Activated CD4-positive, alpha-beta memory T cell treated with anti-CD3 and anti-CD28 coated beads for 36 hours (primary cell): ENCODE measurements at regions not wholly inside any gene's neighbourhood (a gene's known extent, or its start where the extent isn't known, plus 50 kb on each side); places are given as distances from the start of the nearest gene placed in this dataset.
"Not testable (repeated sequence)": the region's sequence is repeated elsewhere in the genome, so short reads cannot be mapped to it uniquely, and the experiment has no call there.

Experiments
- CTCF ChIA-PET: fragments of 350-600 bp; sonication (Branson Sonifier 250); formaldehyde crosslinking; loops from one replicate; lab custom pipeline; 2021; ENCODE audit warnings: antibody characterized with exemption, inconsistent platforms; lab: Charles Lee
- POLR2A ChIA-PET: fragments of 350-600 bp; sonication (Branson Sonifier 250); formaldehyde crosslinking; loops from one replicate; lab custom pipeline; 2021; ENCODE audit warnings: antibody characterized with exemption; lab: Charles Lee
- DNase-seq: peaks from one replicate; pipeline ENCODE4 v3.0.0-alpha.2; 2020
- H3K27ac Mint-ChIP-seq: one replicate; pipeline ENCODE4 v1.8.0; 2021; ENCODE audit warnings: mixed read lengths
- H3K27me3 Mint-ChIP-seq: one replicate; pipeline ENCODE4 v1.8.0; 2021; ENCODE audit warnings: mixed read lengths
- H3K36me3 Mint-ChIP-seq: one replicate; pipeline ENCODE4 v1.8.0; 2021; ENCODE audit warnings: mixed read lengths
- H3K4me1 Mint-ChIP-seq: one replicate; pipeline ENCODE4 v1.8.0; 2021; ENCODE audit warnings: low read depth, mixed read lengths
- H3K4me3 Mint-ChIP-seq: one replicate; pipeline ENCODE4 v1.8.0; 2021; ENCODE audit warnings: mild to moderate bottlenecking, mixed read lengths
- H3K9me3 Mint-ChIP-seq: one replicate; pipeline ENCODE4 v1.8.0; 2021; ENCODE audit warnings: mixed read lengths
- intact Hi-C: fragments of 100-400 bp; cut with micrococcal nuclease; formaldehyde crosslinking; loops from one replicate; pipeline ENCODE4 v1.15.1; 2023

GRCh38 chr10:2197663-2198062 is 460.3 kb upstream of the ADARB2 start:
- POLR2A ChIA-PET: no interaction called here
- Mint-ChIP-seq H3K36me3 (peaks cover 3% of the 10 kb centered on the region), H3K27ac (no peak overlapping the region), H3K4me3 (no peak overlapping the region), H3K27me3 (no peaks in the 10 kb centered on the region), H3K9me3 (peaks cover 12% of the 10 kb centered on the region), H3K4me1 (no peaks in the 10 kb centered on the region)
- intact Hi-C loops: no loop called here
- DNase-seq: no peak
- CTCF ChIA-PET: no interaction called here

- ChIA-PET POLR2A (no interaction called here), CTCF (no interaction called here)
- H3K27me3 Mint-ChIP-seq: no peaks in the 10 kb centered on the region
- intact Hi-C loops: no loop called here
- H3K4me1 Mint-ChIP-seq: no peaks in the 10 kb centered on the region
- no peak overlapping the region for H3K27ac Mint-ChIP-seq
- H3K36me3 Mint-ChIP-seq: peaks cover 3% of the 10 kb centered on the region
- H3K4me3 Mint-ChIP-seq: no peak overlapping the region
- DNase-seq: no peak
- peaks cover 12% of the 10 kb centered on the region for H3K9me3 Mint-ChIP-seq
Measured at GRCh38 chr10:2196272-2196671, 458.9 kb upstream of the ADARB2 start.

- H3K27ac Mint-ChIP-seq, CTCF ChIA-PET, H3K4me3 Mint-ChIP-seq, H3K4me1 Mint-ChIP-seq, H3K36me3 Mint-ChIP-seq, H3K9me3 Mint-ChIP-seq, intact Hi-C loops, H3K27me3 Mint-ChIP-seq, DNase-seq, POLR2A ChIA-PET: not testable (repeated sequence)
Measured at GRCh38 chr10:2189356-2189755, 452.0 kb upstream of the ADARB2 start.

- DNase-seq: no peak
- intact Hi-C loops: no loop called here
- Mint-ChIP-seq H3K9me3 (peaks cover 1% of the 10 kb centered on the region), H3K4me3 (no peak overlapping the region), H3K27ac (no peak overlapping the region), H3K27me3 (no peaks in the 10 kb centered on the region), H3K4me1 (no peaks in the 10 kb centered on the region), H3K36me3 (no peaks in the 10 kb centered on the region)
- ChIA-PET POLR2A (no interaction called here), CTCF (no interaction called here)
Measured at GRCh38 chr10:2188371-2188770, 451.0 kb upstream of the ADARB2 start.

- POLR2A ChIA-PET: no interaction called here
- Mint-ChIP-seq H3K9me3 (no peaks in the 10 kb centered on the region), H3K4me1 (no peaks in the 10 kb centered on the region), H3K27me3 (peaks cover 9% of the 10 kb centered on the region), H3K27ac (no peak overlapping the region), H3K36me3 (no peaks in the 10 kb centered on the region), H3K4me3 (no peak overlapping the region)
- DNase-seq: no peak
- intact Hi-C loops: no loop called here
- CTCF ChIA-PET: no interaction called here
Measured at GRCh38 chr10:2173327-2173726, 436.0 kb upstream of the ADARB2 start.

GRCh38 chr10:2165771-2166460 is 428.6 kb upstream of the ADARB2 start:
- CTCF ChIA-PET: no interaction called here
- POLR2A ChIA-PET: no interaction called here
- DNase-seq: no peak
- Mint-ChIP-seq H3K27me3 (peaks cover 2% of the 10 kb centered on the region), H3K27ac (no peak overlapping the region), H3K4me3 (no peak overlapping the region), H3K4me1 (no peaks in the 10 kb centered on the region), H3K36me3 (no peaks in the 10 kb centered on the region), H3K9me3 (no peaks in the 10 kb centered on the region)
- intact Hi-C loops: no loop called here

GRCh38 chr10:2150288-2150687 is 413.0 kb upstream of the ADARB2 start:
- ChIA-PET CTCF (no interaction called here), POLR2A (no interaction called here)
- Mint-ChIP-seq H3K27me3 (peaks cover 11% of the 10 kb centered on the region), H3K4me3 (no peak overlapping the region), H3K4me1 (no peaks in the 10 kb centered on the region), H3K9me3 (no peaks in the 10 kb centered on the region), H3K36me3 (no peaks in the 10 kb centered on the region), H3K27ac (no peak overlapping the region)
- no peak for DNase-seq
- intact Hi-C loops: no loop called here

- no peaks in the 10 kb centered on the region for H3K9me3 Mint-ChIP-seq
- DNase-seq: no peak
- H3K27ac Mint-ChIP-seq: no peak overlapping the region
- H3K4me1 Mint-ChIP-seq: no peaks in the 10 kb centered on the region
- peaks cover 8% of the 10 kb centered on the region for H3K27me3 Mint-ChIP-seq
- ChIA-PET CTCF (no interaction called here), POLR2A (no interaction called here)
- H3K4me3 Mint-ChIP-seq: no peak overlapping the region
- intact Hi-C loops: no loop called here
- no peaks in the 10 kb centered on the region for H3K36me3 Mint-ChIP-seq
Measured at GRCh38 chr10:2145926-2146478, 408.7 kb upstream of the ADARB2 start.

- ChIA-PET POLR2A (no interaction called here), CTCF (no interaction called here)
- Mint-ChIP-seq H3K27ac (no peak overlapping the region), H3K4me3 (no peak overlapping the region), H3K27me3 (peaks cover 8% of the 10 kb centered on the region), H3K36me3 (no peaks in the 10 kb centered on the region), H3K4me1 (no peaks in the 10 kb centered on the region), H3K9me3 (no peaks in the 10 kb centered on the region)
- DNase-seq: no peak
- intact Hi-C loops: no loop called here
Measured at GRCh38 chr10:2145491-2145890, 408.2 kb upstream of the ADARB2 start.

- DNase-seq: no peak
- Mint-ChIP-seq H3K4me1 (no peaks in the 10 kb centered on the region), H3K27me3 (peaks cover 8% of the 10 kb centered on the region), H3K27ac (no peak overlapping the region), H3K4me3 (no peak overlapping the region), H3K36me3 (no peaks in the 10 kb centered on the region), H3K9me3 (no peaks in the 10 kb centered on the region)
- ChIA-PET CTCF (no interaction called here), POLR2A (no interaction called here)
- intact Hi-C loops: no loop called here
Measured at GRCh38 chr10:2144584-2144983, 407.3 kb upstream of the ADARB2 start.

- H3K27me3 Mint-ChIP-seq: peaks cover 5% of the 10 kb centered on the region
- ChIA-PET POLR2A (no interaction called here), CTCF (no interaction called here)
- H3K9me3 Mint-ChIP-seq: no peaks in the 10 kb centered on the region
- no peaks in the 10 kb centered on the region for H3K4me1 Mint-ChIP-seq
- no peak for DNase-seq
- no peak overlapping the region for H3K27ac Mint-ChIP-seq
- no peaks in the 10 kb centered on the region for H3K36me3 Mint-ChIP-seq
- intact Hi-C loops: no loop called here
- no peak overlapping the region for H3K4me3 Mint-ChIP-seq
Measured at GRCh38 chr10:2143213-2143835, 406.0 kb upstream of the ADARB2 start.

- Mint-ChIP-seq H3K27me3 (no peaks in the 10 kb centered on the region), H3K4me1 (no peaks in the 10 kb centered on the region), H3K27ac (no peak overlapping the region), H3K4me3 (no peak overlapping the region), H3K9me3 (no peaks in the 10 kb centered on the region), H3K36me3 (no peaks in the 10 kb centered on the region)
- ChIA-PET POLR2A (no interaction called here), CTCF (no interaction called here)
- intact Hi-C loops: no loop called here
- DNase-seq: no peak
Measured at GRCh38 chr10:2139746-2140145, 402.4 kb upstream of the ADARB2 start.
